ENCODE measurements at regions not wholly inside any gene's neighbourhood (a gene's known extent, or its start where the extent isn't known, plus 50 kb on each side); places are given as distances from the start of the nearest gene placed in this dataset.

DNA sequence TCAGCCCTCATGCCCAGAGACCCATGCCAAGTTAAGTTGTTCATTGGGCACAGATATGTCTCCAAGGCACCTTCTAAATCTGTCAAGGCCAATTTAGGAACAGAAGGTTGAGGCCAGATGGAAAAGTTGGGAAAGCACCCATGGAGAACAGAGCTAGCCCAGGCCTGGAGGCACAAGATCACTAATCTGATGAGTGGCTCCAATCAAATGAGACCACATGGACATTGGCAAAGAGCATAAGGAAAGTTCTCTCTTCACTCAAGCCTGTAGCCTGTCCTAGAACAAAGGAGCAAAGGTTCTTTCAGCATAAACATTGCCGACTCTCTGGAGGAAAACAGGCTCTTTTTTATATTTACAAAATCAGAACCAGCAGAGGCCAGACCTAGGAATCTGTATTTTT is 154.8 kb downstream of the RNF152 start:
- Mint-ChIP-seq H3K36me3 (no peaks in the 10 kb centered on the region), H3K27me3 (no peaks in the 10 kb centered on the region), H3K4me1 (peaks cover 0 to 5% of the 10 kb centered on the region in 2 donors), H3K27ac (no peak overlapping the region), H3K9me3 (no peaks in the 10 kb centered on the region), H3K4me3 (no peak overlapping the region)
- ATAC-seq (replicated peaks) (no peak), DNase-seq (no peak)

DNA sequence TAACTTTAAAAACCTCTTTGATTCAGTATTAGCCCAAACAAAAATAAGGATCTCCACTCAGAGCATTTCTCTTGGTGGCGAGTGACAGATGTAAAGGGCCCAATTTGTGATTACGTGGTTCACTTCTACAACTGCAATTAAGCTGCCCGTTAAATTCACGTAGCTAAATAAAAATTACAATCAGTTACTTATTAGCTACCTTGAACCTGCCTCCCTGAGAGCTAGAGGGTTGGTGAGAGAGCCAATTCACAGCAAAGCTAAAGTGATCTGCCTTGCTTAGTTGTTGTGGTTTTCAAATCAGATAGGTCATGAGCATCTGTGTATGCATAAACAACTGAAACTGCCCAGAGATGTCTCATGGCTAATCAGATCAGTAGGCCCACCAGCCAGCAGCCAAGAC is 156.7 kb downstream of the RNF152 start:
- Mint-ChIP-seq H3K9me3 (no peaks in the 10 kb centered on the region), H3K4me3 (no peak overlapping the region), H3K27ac (no peak overlapping the region), H3K4me1 (no peaks in the 10 kb centered on the region), H3K36me3 (no peaks in the 10 kb centered on the region), H3K27me3 (no peaks in the 10 kb centered on the region)
- DNase-seq (no peak), ATAC-seq (replicated peaks) (no peak)

DNA sequence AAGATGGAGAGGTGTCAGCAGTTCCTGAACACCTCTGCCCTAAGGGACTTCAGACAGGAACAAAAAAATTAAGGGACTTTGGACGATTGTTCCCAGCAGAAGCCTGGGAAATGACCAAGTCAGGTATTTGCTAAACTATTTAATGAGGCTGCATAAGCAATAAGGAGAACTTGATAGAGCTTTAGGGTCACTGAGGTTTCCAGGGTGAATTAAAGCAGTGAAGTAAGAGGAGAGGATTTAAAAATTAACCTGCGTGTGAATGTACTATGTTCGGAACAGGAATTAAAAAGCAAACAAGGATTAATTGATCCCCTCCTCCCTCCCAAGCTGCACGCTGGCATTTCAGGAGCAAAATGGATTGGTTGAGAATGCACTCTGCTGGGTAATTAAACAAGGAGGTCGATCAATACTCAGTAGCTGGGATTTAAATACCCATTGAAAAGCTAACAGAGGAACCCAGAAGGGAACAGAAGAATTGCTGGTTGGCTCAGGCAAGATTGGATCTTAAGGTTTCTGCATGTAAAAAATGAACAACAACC is 157.2 kb downstream of the RNF152 start:
- no peak overlapping the region for H3K27ac Mint-ChIP-seq
- no peaks in the 10 kb centered on the region for H3K36me3 Mint-ChIP-seq
- DNase-seq (no peak), ATAC-seq (replicated peaks) (no peak)
- no peak overlapping the region for H3K4me3 Mint-ChIP-seq
- H3K4me1 Mint-ChIP-seq = no peaks in the 10 kb centered on the region
- no peaks in the 10 kb centered on the region for H3K9me3 Mint-ChIP-seq
- no peaks in the 10 kb centered on the region for H3K27me3 Mint-ChIP-seq

DNA sequence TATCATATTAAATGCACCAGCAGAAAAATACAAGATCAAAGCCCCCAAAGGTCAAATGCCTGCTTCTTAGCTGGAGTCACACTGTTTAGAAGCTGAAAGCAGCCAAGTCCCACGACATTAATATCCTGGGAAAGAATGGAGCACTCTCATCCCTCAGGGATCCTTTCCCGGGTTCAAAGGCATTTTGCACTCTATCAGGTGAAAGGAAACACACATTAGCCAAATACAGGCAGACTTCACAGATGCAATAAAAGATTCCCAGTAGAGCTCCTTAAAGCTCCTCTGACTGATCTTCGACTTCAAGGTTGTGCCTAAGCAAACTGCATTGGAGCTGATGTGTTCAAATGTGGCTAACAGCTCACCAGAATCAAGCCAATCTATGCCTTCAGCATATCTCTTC is 158.4 kb downstream of the RNF152 start:
- H3K4me3 Mint-ChIP-seq = no peak overlapping the region
- H3K27ac Mint-ChIP-seq = no peak overlapping the region
- ATAC-seq (replicated peaks) (no peak), DNase-seq (no peak)
- no peaks in the 10 kb centered on the region for H3K9me3 Mint-ChIP-seq
- H3K36me3 Mint-ChIP-seq = no peaks in the 10 kb centered on the region
- H3K4me1 Mint-ChIP-seq = no peaks in the 10 kb centered on the region
- H3K27me3 Mint-ChIP-seq = no peaks in the 10 kb centered on the region

DNA sequence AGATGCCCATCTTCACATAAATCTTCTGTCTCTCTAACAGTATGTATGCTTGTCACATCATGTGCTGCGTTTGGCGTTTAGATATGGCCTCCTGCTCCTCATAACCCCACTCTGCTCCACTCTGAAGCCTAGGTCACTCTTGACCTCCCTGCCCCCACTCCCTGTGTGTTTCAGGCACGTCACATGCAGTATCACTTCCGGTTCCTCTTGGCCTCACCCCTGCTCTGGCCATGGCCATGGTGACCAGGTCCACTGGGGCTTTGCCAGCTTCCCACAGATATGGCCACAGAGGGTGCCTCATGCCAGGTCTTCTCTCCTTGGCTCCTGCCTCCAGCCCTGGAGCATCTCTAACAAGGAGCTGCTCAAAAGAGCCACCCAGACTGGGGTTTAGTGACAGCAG is 160.0 kb downstream of the RNF152 start:
- no peaks in the 10 kb centered on the region for H3K4me1 Mint-ChIP-seq
- no peak for ATAC-seq (replicated peaks)
- H3K36me3 Mint-ChIP-seq = no peaks in the 10 kb centered on the region
- no peaks in the 10 kb centered on the region for H3K27me3 Mint-ChIP-seq
- no peak overlapping the region for H3K4me3 Mint-ChIP-seq
- no peak overlapping the region for H3K27ac Mint-ChIP-seq
- no peak for DNase-seq
- no peaks in the 10 kb centered on the region for H3K9me3 Mint-ChIP-seq

DNA sequence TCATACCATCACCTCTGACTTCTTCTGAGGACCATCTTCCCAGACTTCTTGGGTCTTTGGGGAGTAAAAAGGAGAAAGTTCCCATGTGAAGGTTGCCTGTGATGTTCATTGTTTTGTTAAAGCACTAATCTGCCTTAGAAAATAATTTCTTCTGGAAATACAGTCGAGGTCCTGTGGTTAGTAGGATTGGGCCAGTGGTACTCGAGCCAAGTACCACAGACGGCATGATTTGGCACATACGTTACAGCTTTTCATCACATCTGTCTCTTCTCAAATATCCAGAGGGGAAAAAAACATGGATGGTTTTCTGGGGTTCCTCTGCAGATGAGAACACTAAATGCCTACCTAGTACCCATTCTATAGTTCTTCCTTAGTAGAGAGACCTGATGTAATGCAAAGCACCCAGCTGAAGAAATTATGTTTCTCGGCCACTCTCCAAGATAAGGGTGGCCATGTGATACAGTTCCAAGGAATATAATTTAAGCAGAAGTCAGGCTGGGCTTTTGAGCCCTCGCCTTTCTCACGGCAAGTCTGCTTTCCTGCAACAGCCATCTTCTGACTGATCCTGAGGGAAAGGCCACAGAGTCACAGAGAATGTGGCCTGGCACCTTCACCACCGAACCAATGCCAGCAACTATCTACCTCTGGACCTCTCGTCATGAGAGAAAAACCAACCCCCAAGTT is 161.0 kb downstream of the RNF152 start:
- no peak for ATAC-seq (replicated peaks)
- peaks cover 0 to 3% of the 10 kb centered on the region in 2 donors for H3K9me3 Mint-ChIP-seq
- no peak overlapping the region for H3K4me3 Mint-ChIP-seq
- no peaks in the 10 kb centered on the region for H3K4me1 Mint-ChIP-seq
- H3K36me3 Mint-ChIP-seq = no peaks in the 10 kb centered on the region
- H3K27ac Mint-ChIP-seq = no peak overlapping the region
- no peak for DNase-seq
- H3K27me3 Mint-ChIP-seq = no peaks in the 10 kb centered on the region

DNA sequence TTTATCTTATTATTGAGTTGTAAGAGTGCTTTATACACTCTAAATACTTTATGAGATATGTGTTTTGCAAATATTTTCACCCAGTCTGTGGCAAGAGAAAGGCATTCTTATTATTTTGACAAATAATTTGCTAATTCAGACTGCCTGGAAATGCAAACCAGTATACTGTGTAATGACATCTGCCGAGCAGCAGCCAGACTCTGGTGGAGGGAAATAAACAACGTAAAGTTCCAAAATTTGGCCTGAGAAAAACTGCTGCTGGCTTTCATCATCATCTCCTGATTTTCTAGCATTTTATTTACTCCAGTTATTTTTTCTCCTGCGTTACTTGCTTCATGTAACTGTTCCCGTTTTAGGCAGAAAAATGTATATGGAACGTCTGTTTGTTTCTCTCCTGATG is 161.6 kb downstream of the RNF152 start:
- Mint-ChIP-seq H3K36me3 (no peaks in the 10 kb centered on the region), H3K4me3 (no peak overlapping the region), H3K9me3 (peaks cover 4% of the 10 kb centered on the region in 2 donors), H3K27ac (no peak overlapping the region), H3K27me3 (no peaks in the 10 kb centered on the region), H3K4me1 (no peaks in the 10 kb centered on the region)
- no peak for ATAC-seq (replicated peaks)
- no peak for DNase-seq

DNA sequence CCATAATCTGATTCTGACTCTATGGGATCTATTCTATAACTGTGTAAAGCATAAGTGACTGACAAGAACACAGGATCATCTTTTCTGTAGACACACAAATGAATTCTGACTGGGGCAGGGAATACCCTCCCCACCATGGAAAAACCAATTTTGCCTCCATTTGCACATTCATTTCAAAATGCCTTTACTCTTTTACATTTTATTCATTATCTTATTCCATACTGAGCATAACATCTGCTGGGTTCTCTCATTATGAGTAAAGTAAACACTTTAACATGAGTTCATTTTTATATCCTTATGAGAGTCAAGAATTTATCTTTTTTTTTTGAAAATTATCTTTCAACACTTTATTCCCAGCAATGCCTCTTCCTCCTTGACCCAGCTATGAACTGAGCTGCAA is 163.5 kb downstream of the RNF152 start:
- Mint-ChIP-seq H3K27me3 (no peaks in the 10 kb centered on the region), H3K4me1 (no peaks in the 10 kb centered on the region), H3K4me3 (no peak overlapping the region), H3K9me3 (peaks cover 10 to 15% of the 10 kb centered on the region in 2 donors), H3K27ac (no peak overlapping the region), H3K36me3 (no peaks in the 10 kb centered on the region)
- no peak for DNase-seq
- no peak for ATAC-seq (replicated peaks)

DNA sequence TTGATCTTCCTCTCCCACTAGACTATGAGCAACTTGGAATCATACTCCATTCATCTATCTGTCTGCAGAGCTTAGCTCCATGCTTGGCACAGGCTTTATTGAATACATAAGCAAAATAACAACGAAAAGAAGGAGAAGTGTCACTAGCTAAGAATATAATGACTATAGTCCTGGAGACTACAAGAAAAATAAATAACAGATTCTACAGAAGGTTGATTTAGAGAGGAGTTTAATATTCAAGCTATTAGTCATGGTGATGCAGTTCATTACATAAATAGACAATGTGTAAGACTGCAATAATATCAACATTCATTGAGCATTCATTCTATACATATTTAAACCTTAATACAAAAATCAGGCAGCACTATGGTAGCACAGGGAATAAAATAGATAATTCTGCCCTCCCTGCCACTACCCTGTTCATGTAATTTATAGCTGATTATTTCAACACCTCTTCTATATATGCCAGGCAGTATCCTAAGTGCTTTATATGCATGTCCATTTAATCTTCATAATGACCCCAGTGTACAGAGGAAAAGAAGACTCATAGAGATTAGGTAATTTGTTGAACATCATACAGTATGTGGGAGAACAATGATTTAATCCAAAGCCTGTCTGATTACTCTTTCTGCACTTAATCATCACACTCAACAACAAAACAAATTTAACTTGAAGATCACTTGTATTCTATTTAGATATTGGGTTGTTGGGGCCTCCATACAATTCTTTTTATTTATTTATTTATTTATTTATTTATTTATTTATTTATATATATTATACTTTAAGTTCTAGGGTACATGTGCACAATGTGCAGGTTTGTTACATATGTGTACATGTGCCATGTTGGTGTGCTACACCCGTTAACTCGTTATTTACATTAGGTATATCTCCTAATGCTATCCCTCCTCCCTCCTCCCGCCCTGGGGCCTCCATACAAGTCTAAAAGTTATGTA is 165.3 kb downstream of the RNF152 start:
- ATAC-seq (replicated peaks) (no peak), DNase-seq (no peak)
- H3K4me1 Mint-ChIP-seq = no peaks in the 10 kb centered on the region
- no peak overlapping the region for H3K27ac Mint-ChIP-seq
- no peaks in the 10 kb centered on the region for H3K36me3 Mint-ChIP-seq
- no peak overlapping the region for H3K4me3 Mint-ChIP-seq
- H3K9me3 Mint-ChIP-seq = peaks cover 10 to 15% of the 10 kb centered on the region in 2 donors
- H3K27me3 Mint-ChIP-seq = no peaks in the 10 kb centered on the region

DNA sequence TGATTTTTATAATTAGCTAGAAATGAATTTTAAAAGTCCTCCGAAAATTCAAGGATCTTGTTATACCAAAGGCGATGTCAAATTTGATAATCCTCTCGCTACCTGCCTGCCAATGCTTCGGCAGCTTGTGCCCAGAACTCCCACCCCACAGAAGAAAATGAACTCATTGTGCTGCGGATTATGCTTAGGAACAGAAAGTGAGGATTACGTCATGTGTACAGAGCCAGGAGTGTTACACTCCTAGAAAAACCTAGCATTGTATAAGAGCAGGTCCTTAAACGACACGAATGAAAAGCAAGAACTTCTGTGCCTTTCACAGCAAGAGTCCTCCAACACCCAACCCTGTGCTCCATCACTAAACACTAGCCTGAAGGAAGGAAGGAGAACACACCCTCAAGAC is 168.3 kb downstream of the RNF152 start:
- no peak for ATAC-seq (replicated peaks)
- H3K4me1 Mint-ChIP-seq = no peaks in the 10 kb centered on the region
- peaks cover 10 to 15% of the 10 kb centered on the region in 2 donors for H3K9me3 Mint-ChIP-seq
- no peak for DNase-seq
- no peak overlapping the region for H3K27ac Mint-ChIP-seq
- H3K36me3 Mint-ChIP-seq = no peaks in the 10 kb centered on the region
- H3K4me3 Mint-ChIP-seq = no peak overlapping the region
- peaks cover 0 to 6% of the 10 kb centered on the region in 2 donors for H3K27me3 Mint-ChIP-seq

DNA sequence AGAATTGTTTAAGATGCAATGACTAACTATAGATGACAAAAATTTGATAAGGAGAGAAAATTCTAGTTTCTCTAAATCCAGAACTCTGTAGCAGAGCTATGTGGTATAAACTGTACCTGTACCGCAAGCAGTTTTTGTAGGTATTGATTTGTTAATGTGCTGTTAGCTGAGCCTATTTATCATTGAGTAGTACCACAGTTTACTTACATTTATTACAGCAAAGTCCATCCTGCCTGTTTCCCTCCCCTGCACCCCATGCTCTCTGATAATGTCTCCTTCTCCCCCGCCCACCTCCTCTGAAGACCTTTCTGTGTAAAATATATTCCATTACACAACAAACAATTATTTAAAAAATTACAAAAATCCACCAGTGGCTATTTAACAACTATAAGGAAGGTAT is 170.6 kb downstream of the RNF152 start:
- Mint-ChIP-seq H3K9me3 (peaks cover 10 to 15% of the 10 kb centered on the region in 2 donors), H3K4me1 (no peaks in the 10 kb centered on the region)

DNA sequence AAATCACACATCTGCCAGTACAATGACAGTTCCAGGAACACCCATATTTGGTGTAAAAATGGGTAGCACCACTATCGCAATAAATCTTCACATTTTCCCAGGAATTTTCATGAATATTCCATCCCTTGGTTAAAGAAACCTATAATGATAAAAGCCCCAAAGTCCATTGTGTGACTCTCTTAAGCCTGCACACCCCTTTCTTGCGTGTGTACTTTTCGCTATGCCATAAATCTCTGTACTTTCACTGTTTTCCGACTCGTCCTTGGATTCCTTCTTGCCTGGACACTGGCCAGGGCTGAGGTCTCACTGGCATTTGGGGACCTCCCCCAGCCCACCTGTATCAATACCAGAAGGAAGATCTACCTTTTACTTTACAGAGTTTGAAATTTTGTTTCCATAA is 172.3 kb downstream of the RNF152 start:
- H3K27me3 Mint-ChIP-seq = peaks cover 0 to 13% of the 10 kb centered on the region in 2 donors
- H3K36me3 Mint-ChIP-seq = no peaks in the 10 kb centered on the region
- peaks cover 4 to 7% of the 10 kb centered on the region in 2 donors for H3K9me3 Mint-ChIP-seq
- H3K4me3 Mint-ChIP-seq = no peak overlapping the region
- no peak for DNase-seq
- no peak overlapping the region for H3K27ac Mint-ChIP-seq
- no peak for ATAC-seq (replicated peaks)
- no peaks in the 10 kb centered on the region for H3K4me1 Mint-ChIP-seq

More for the DNA sequence above, 170.6 kb downstream of the RNF152 start:
- ATAC-seq (replicated peaks) (no peak), DNase-seq (no peak)
- no peaks in the 10 kb centered on the region for H3K36me3 Mint-ChIP-seq
- H3K27me3 Mint-ChIP-seq = peaks cover 0 to 13% of the 10 kb centered on the region in 2 donors
- no peak overlapping the region for H3K27ac Mint-ChIP-seq
- H3K4me3 Mint-ChIP-seq = no peak overlapping the region

DNA sequence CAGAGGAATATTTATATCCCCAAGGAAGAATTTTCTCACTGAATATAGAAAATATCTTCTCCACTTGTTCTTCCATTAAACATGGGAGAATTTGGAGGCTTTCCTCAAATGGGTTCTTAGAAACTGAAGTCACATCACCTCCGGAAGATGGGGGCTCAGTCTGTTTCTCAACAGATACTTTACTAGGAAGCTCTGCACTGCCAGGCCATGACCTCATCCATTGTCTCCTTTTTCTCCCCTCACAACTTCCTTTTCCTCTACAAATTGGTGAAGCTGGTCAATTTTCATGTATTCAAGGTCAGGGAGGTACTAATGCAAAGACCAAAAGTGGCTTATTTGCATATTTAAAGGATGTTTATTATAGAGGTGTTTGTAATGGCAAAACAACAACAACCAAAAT is 173.1 kb downstream of the RNF152 start:
- Mint-ChIP-seq H3K36me3 (no peaks in the 10 kb centered on the region), H3K27me3 (peaks cover 0 to 13% of the 10 kb centered on the region in 2 donors), H3K4me1 (no peaks in the 10 kb centered on the region), H3K9me3 (no peaks in the 10 kb centered on the region), H3K27ac (no peak overlapping the region), H3K4me3 (no peak overlapping the region)
- no peak for ATAC-seq (replicated peaks)
- no peak for DNase-seq

DNA sequence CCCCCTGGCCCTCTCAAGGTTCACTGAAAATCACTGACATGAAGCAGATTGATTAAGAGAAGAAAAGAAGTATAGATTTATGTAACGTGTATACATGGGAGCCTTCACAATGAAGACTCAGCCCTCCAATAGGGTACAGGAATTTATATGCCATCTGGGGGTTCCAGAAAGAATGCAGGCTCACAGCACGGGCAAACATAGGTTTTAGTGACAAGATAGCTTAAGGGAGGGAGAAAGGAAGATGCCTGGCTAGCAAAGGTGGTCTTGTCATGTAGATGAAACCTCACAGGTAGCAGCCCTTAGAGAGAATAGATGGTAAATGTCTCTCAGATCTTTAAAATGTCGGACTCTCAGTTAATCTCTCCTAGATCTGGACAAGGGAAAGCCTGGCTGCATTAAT is 173.9 kb downstream of the RNF152 start:
- H3K4me3 Mint-ChIP-seq = no peak overlapping the region
- peaks cover 0 to 13% of the 10 kb centered on the region in 2 donors for H3K27me3 Mint-ChIP-seq
- no peaks in the 10 kb centered on the region for H3K36me3 Mint-ChIP-seq
- ATAC-seq (replicated peaks) = no peak
- H3K4me1 Mint-ChIP-seq = no peaks in the 10 kb centered on the region
- H3K27ac Mint-ChIP-seq = no peak overlapping the region
- no peak for DNase-seq
- no peaks in the 10 kb centered on the region for H3K9me3 Mint-ChIP-seq

DNA sequence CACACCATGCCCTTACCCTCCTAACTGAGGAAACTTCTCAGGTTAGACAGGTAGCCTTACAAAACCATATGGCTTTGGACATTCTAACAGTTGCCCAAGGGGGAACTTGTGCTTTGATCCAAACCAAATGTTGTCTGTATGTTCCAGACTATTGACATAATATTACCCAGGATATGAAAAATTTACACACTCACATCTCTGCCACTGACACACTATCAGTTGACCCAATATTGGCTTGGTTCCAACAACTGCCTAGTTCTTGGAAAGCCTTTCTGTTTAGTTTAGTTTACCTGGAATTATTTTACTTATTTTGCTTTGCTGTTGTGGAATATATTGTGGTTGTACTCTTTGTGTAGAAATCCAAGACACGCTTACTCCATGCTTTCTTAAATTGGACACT is 178.4 kb downstream of the RNF152 start:
- Mint-ChIP-seq H3K27me3 (peaks cover 3 to 7% of the 10 kb centered on the region in 2 donors), H3K36me3 (no peaks in the 10 kb centered on the region), H3K4me3 (no peak overlapping the region), H3K9me3 (peaks cover 0 to 1% of the 10 kb centered on the region in 2 donors), H3K27ac (no peak overlapping the region), H3K4me1 (no peaks in the 10 kb centered on the region)
- ATAC-seq (replicated peaks) (no peak), DNase-seq (no peak)
